ENCODE measurements at regions not wholly inside any gene's neighbourhood (a gene's known extent, or its start where the extent isn't known, plus 50 kb on each side); places are given as distances from the start of the nearest gene placed in this dataset.
"Not testable (repeated sequence)": the region's sequence is repeated elsewhere in the genome, so short reads cannot be mapped to it uniquely, and the experiment has no call there.

DNA sequence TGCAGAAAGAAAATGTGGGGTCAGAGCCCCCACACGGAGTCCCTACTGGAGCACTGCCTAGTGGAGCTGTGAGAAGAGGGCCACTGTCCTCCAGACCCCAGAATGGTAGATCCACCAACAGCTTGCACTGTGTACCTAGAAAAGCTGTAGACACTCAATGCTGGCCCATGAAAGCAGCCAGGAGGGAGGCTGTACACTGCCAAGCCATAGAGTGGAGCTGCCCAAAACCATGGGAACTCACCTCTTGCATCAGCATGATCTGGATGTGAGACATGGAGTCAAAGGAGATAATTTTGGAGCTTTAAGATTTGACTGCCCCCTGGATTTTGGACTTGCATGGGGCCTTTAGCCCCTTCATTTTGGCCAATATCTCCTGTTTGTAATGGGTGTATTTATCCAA, 452.3 kb downstream of the MRPL39 start:
- DNase-seq (ENCODE audit: low read depth in 2 of 2), result not testable (repeated sequence)

DNA sequence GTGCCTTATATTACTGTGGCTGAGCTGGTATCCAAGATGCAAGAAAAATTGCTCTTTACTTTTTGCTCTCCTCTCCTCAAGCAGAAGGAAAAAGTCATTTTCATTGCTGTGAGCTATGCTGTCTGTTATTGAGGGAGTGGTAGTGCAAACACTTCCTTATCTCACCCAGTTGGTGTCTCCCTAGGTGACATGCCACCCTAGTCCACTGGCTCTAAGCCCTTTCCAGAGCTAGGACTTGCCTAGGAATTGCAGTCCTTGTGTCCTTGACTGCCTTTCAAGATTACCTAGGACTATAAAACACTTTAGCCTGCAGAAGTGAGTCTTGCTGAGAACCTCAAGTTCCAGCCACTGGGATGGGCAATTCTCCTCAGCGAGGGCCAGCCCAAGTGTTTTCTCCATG, 458.3 kb downstream of the MRPL39 start:
- no peak for DNase-seq (ENCODE audit: low read depth in 2 of 2)

GRCh38 chr21:25139414-25139813, 467.9 kb downstream of the MRPL39 start:
- DNase-seq (ENCODE audit: low read depth in 2 of 2), result no peak

GRCh38 chr21:25133939-25134338, 473.3 kb downstream of the MRPL39 start:
- no peak for DNase-seq (ENCODE audit: low read depth in 2 of 2)

DNA sequence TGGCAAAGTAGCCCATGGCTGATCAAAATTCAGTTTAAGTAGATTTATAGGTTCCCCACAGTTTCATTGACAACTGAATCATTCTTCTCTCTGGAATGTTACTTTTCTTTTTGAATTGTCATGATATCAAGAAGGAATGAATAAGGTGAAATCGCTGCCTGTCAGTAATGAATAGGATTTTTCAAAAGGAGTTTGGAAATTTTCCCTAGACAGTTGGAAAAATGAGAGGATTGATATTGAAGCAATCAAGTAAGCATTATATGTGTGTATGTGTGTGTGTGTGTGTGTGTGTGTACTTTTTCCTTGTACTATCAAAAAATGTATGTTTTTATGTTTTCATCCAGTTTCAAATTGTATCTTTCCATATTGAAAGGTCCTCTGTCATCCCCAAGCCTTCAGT, 479.5 kb downstream of the MRPL39 start:
- DNase-seq (ENCODE audit: low read depth in 2 of 2), result no peak

DNA sequence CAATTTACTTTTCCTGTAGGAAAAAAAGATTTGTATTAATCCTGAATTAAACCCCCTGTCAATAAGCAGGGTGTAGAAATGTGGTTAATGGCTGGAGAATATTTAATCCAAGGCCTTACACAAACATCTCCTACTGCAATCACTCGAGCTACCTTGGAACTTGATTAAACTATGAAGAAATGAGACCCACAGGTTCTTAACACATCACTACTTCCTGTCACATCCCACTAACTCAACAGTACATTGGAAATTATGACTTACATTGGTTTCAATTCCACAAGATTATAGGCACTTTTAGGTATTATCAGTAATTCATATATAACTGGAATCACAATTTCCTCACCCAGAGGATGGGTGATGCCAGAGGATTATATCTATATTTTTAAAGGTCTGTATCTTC, 480.3 kb downstream of the MRPL39 start:
- no peak for DNase-seq (ENCODE audit: low read depth in 2 of 2)

GRCh38 chr21:25126564-25126963, 480.7 kb downstream of the MRPL39 start:
- DNase-seq (ENCODE audit: low read depth in 2 of 2), result no peak

DNA sequence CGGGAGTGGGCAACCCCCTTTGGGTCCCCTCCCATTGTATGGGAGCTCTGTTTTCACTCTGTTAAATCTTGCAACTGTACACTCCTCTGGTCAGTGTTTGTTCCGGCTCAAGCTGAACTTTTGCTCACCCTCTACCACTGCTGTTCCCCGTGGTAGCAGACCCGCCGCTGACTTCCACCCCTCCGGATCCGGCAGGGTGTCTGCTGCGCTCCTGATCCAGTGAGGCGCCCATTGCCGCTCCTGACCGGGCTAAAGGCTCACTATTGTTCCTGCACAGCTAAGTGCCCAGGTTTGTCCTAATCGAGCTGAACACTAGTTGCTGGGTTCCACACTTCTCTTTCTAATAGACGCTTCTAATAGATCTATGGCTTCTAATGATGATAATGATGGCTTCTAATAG, 488.6 kb downstream of the MRPL39 start:
- DNase-seq (ENCODE audit: low read depth in 2 of 2), result no peak

DNA sequence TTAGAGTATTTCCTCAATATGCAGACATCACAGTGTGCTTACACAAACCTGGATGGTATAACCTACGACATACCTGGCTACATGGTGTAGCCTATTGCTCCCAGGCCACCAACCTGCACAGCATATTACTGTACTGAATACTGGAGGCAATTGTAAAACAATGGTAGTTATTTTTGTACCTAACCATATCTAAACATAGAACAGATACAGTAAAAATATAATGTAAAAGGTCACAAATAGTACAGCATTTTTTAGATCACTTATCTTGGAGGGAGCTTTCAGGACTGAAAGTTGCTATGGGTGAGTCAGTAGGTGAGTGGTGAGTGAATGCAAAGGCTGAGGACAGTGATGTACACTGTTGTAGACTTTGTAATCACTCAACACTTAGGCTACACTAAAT, 492.3 kb downstream of the MRPL39 start:
- DNase-seq (ENCODE audit: low read depth in 2 of 2), result no peak

DNA sequence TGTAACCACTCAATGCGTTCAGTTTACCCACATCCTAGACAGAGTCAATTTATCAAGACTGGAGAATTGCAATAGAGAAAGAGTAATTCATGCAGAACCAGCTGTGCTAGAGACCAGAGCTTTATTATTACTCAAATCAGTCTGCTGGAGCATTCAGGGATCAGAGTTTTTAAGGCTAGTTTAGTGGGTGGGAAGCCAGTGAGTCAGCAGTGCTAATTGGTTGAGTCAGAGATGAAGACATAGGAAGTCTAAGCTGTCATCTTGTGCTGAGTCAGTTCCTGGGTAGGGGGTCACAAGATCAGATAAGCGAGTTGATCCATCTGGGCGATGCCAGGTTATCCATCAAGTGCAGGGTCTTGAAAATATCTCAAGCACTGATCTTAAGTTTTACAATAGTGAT, 499.6 kb downstream of the MRPL39 start:
- DNase-seq (ENCODE audit: low read depth in 2 of 2), result no peak

DNA sequence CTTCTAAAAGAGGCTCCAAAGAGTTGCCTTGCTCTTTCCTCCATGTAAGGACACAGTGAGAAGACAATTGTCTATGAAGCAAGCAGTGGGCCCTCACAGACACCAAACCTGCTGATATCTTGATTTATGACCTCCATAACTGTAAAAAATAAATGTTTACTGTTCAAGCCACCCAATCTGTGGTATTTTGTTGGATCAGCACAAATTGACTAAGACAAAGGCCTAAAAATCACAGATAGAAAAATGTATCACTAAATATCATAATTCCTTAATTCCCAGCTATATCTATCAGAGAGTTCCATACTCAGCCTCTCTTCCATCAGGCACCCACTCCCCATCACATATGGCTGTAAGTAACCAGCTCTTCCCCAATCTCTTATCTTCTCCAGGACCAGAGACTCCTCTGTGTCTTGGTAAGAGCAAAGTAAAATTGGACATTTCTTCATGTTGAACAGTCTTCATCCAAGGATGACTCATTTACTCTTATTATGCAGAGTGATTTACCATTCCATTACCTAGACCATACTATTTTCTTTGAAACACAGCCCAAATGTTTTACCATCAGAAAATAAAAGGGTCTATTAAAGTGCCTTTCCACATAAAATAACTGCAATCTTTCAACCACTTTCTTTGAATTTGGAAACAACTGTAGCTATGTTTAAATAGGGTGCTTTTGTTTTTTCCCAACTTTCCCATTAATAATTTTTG, 503.6 kb downstream of the MRPL39 start:
- no peak for DNase-seq (ENCODE audit: low read depth in 2 of 2)

DNA sequence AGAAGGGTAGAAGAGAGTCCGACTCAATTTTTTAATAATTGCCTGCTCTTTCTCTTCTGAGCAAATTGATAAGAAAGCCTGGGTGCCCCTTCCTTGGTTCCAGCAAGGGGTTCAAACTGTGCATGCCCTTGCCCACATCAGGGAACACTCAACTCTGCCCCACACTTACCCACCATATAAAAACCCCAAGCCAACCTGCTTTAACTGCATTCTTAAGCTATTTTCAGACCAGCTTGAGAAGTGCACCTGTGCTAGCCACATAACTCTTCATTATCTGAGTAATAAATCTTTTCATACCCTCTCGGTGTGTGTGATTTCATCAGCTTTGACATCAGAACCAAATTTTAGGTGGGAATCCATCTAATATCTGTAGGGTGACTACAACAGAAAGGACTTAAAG, 509.6 kb downstream of the MRPL39 start:
- no peak for DNase-seq (ENCODE audit: low read depth in 2 of 2)

DNA sequence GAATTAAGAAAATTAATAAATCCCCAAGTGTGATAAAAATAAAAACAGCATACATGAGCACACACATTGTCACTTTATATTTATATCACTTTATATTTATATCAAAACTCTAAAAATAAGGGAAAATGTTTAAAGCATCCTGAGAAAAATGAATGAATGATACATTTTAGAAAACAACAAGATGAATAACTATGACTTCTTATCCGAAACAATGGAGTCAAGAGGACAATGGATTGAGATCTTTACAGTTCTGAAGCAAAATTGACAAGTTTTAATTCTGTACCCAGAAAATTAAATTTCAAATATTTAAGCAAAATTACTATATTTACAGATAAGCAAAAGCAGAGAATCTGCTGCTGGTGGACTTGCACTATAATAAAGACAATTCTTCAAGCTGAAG, 512.6 kb downstream of the MRPL39 start:
- DNase-seq (ENCODE audit: low read depth in 2 of 2), result no peak

- no peak for DNase-seq (ENCODE audit: low read depth in 2 of 2)
These were observed 514.8 kb downstream of the MRPL39 start for GRCh38 chr21:25092441-25093011.

GRCh38 chr21:25081096-25081495, 526.2 kb downstream of the MRPL39 start:
- DNase-seq (ENCODE audit: low read depth in 2 of 2), result no peak

DNA sequence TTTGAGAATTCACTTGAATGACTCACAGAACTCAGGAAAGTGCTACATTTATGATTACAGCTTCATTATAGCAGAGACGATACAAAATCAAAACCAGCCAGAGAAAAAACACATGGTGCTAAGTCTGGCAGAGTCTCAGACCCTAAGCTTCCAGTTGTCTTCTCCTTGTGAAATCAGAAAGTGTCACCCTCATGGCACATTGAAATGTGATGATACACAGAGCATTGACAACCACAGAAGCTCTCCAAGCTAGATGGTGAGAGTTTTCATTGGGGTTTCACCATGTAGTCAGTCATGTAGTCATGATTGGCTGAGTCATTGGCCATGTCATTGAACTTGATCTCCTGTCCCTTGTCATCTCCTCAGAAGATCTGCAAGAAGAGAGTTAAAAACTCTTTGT, 526.6 kb downstream of the MRPL39 start:
- DNase-seq (ENCODE audit: low read depth in 2 of 2), result no peak

DNA sequence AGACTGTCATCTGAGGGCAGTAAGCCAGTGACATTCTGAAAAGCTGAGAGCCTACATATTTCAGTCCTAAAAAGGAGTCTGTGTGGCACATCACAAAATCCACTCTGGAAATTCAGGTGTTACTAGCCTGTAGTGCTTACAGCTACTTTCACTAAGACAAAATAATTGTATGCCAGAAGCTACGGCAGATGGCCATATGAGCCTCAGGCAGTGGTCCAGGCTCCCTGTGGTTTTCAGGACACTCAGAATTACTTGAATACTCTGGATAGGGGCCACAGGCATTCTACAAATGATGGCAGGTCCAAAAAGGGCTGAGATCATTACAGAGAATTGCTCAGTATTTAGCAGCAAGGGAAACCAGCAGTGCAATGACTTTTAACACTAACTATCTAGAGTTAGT, 527.1 kb downstream of the MRPL39 start:
- no peak for DNase-seq (ENCODE audit: low read depth in 2 of 2)

DNA sequence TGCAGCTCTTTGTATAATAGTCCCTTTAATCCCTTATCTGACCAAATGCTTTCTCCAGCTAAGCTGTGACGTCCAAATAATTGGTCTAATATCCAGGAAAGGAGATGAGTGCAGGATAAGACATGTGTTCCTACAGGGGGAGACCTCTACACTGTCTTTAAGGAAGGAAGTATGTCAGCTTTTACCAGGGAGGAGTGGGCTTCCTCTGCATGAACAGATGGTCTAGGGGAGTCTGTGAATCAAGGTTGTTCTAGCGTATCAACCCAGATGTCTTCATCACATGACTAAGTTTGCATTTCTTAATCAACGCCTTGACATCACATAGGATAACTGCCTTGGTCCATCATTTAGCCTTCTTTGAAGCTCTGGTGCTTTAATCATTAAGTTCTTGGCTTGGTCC, 528.2 kb downstream of the MRPL39 start:
- no peak for DNase-seq (ENCODE audit: low read depth in 2 of 2)

DNA sequence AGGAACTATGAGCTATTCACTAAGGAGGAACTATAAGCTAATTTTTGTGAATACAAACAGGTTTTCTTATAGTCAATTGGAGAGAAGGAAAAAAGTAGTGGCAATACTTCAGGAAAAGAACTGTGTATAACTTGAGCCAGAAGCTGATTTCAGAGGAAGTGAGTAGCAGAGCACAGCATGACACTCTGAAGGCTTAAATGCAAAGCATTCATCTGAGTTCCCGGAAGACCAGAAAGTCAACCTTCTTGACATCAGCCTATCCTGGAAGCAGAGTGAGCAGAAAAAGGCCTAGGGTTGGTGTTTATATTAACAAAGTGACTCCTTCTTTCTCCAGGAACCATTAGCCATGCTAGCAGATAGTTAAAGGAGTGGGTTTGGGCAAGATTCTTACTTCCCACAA, 545.2 kb downstream of the MRPL39 start:
- no peak for DNase-seq (ENCODE audit: low read depth in 2 of 2)

- no peak for DNase-seq (ENCODE audit: low read depth in 2 of 2)
These were observed 552.6 kb downstream of the MRPL39 start for GRCh38 chr21:25054689-25055088.

DNA sequence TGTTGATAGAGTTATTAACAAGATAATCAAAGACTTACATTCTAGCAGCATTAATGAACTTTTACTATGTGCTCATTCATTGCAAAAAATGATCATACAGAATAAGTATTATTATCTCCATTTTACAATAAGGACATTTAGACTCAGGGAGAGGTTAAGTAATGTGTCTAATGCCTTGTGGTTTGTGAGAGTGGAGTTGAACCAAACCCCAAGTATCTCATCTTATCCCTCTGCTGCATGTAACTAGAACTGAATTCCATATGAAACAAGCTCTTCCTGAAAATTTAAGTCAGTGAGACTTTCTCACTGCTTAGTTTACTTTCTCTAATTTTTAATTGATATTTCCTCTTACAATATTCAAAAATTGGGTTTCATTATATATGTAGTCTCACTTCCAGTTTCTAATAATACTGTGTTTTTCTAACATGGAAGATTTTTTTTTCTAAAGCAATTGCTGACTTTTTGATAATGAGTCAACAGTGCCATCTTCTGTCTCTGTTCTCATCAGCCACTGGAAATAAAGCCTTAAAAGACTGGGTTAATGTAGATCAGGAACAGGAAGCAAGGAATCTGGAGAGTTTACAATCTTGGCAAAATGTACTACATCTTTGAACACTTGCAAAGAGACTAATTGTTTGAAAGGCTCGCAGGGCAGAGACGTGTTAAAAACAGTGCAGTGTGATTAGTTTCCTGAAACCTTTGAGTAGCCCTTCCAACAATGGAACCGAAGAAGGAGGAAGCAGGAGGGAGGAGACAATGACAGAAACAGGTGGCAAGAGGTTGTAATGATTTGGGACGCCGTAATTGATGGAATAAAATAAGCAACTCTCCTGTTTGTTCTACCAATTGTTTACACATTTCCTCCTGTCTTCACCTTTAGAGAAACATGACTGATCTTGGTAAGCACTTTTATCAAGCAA, 567.6 kb downstream of the MRPL39 start:
- no peak for DNase-seq (ENCODE audit: low read depth in 2 of 2)

DNA sequence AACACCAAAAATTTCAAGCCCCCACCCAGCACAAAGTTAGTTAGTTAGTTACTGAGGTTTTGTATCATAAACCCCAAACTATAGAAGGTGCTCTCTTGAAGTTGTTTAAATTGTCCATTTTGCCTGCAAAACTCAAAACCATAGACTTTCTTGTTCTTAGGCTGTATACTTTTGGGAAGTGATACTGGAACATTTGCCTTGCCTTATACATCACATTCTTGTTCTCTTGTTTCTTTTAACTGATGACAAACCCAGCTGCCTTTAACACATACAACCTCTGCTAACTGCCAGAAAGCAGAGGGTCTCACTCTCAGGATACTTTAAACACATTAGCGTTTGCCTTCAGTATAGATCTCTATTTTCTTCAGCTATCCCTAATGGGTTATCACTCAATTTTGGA, 570.5 kb downstream of the MRPL39 start:
- no peak for DNase-seq (ENCODE audit: low read depth in 2 of 2)

DNA sequence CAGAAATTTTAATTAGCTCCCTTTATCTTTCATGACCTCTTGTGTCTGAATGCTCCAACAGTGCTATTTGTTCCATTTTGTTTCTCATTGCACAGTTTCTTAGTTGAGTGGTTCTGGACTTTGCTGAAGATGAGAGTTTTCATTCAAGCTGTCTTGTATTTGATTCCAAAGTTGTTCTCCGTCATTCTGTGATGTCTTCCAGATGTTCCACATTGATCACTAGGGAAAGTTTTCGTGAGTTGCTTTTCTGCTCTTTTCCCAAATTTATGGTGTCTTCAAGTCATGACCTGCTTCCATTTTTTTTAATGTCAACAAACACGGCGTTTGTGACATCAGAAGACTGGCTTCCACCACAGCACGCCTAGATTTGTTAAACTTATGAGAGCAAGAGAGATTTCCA, 575.5 kb downstream of the MRPL39 start:
- DNase-seq (ENCODE audit: low read depth in 2 of 2), result no peak

All from stimulated activated CD4-positive, alpha-beta T cell treated with anti-CD3 and anti-CD28 coated beads, Interleukin-1b, Interleukin-23, amount 100 ng/mL, for 1 hour (primary cell).